ENCODE measurements at regions not wholly inside any gene's neighbourhood (a gene's known extent, or its start where the extent isn't known, plus 50 kb on each side); places are given as distances from the start of the nearest gene placed in this dataset.

DNA sequence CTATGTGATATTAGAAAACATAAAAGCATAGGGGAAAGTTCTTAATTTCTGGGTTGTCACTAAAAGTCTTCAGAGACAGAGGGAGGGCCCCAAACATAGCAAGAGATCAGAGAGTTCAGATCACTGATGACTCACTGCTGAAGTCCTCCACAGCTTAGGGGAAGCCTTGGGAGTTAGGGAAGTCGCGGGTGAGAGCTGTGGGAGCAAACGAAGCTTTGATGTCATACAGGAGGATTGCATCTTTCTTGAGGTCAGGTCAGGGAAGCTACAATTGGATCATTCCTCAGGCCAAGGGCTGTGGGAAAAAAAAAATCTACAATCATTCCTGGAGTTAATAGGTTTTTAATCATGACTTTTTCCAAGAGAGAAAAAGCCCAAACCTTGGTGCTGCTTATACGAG, 96.2 kb downstream of the COPS8 start:
- H3K27ac Mint-ChIP-seq = peak overlapping the region; percentile 11
- no peak for TF ChIP-seq EZH2 (IDR thresholded peaks at IDR 0.05)
- no peak for TF ChIP-seq EZH2phosphoT487 (IDR thresholded peaks at IDR 0.05)
- TF ChIP-seq, protein P1, sequence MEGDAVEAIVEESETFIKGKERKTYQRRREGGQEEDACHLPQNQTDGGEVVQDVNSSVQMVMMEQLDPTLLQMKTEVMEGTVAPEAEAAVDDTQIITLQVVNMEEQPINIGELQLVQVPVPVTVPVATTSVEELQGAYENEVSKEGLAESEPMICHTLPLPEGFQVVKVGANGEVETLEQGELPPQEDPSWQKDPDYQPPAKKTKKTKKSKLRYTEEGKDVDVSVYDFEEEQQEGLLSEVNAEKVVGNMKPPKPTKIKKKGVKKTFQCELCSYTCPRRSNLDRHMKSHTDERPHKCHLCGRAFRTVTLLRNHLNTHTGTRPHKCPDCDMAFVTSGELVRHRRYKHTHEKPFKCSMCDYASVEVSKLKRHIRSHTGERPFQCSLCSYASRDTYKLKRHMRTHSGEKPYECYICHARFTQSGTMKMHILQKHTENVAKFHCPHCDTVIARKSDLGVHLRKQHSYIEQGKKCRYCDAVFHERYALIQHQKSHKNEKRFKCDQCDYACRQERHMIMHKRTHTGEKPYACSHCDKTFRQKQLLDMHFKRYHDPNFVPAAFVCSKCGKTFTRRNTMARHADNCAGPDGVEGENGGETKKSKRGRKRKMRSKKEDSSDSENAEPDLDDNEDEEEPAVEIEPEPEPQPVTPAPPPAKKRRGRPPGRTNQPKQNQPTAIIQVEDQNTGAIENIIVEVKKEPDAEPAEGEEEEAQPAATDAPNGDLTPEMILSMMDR (IDR thresholded peaks at IDR 0.05) = no peak
- H3K9me3 Mint-ChIP-seq = no peaks in the 10 kb centered on the region
- H3K36me3 Mint-ChIP-seq = no peaks in the 10 kb centered on the region
- peaks cover 2% of the 10 kb centered on the region for H3K36me3 ChIP-seq
- H3F3A ChIP-seq (ENCODE audit: low read depth) = no peaks in the 10 kb centered on the region
- H3K4me1 ChIP-seq = peaks cover 21% of the 10 kb centered on the region
- DNase-seq (ENCODE audit: low spot score) = no peak
- H3K79me2 ChIP-seq (ENCODE audit: low read depth) = no peaks in the 10 kb centered on the region
- H2AFZ ChIP-seq (replicated peaks) = no peak overlapping the region
- no peaks in the 10 kb centered on the region for H4K20me1 ChIP-seq (ENCODE audit: low read depth)
- H3K27me3 Mint-ChIP-seq (ENCODE audit: insufficient read depth, low read depth) = no peaks in the 10 kb centered on the region
- no peak overlapping the region for H3K9ac ChIP-seq
- no peak overlapping the region for H3K4me3 ChIP-seq
- no peak overlapping the region for H3K27ac ChIP-seq
- peaks cover 7% of the 10 kb centered on the region for H3K4me1 Mint-ChIP-seq
- no peak overlapping the region for H3K4me3 Mint-ChIP-seq
- H3K4me2 ChIP-seq = no peak overlapping the region
- H3K9me3 ChIP-seq (ENCODE audit: low read depth) = no peaks in the 10 kb centered on the region
- H3K27me3 ChIP-seq = no peaks in the 10 kb centered on the region

DNA sequence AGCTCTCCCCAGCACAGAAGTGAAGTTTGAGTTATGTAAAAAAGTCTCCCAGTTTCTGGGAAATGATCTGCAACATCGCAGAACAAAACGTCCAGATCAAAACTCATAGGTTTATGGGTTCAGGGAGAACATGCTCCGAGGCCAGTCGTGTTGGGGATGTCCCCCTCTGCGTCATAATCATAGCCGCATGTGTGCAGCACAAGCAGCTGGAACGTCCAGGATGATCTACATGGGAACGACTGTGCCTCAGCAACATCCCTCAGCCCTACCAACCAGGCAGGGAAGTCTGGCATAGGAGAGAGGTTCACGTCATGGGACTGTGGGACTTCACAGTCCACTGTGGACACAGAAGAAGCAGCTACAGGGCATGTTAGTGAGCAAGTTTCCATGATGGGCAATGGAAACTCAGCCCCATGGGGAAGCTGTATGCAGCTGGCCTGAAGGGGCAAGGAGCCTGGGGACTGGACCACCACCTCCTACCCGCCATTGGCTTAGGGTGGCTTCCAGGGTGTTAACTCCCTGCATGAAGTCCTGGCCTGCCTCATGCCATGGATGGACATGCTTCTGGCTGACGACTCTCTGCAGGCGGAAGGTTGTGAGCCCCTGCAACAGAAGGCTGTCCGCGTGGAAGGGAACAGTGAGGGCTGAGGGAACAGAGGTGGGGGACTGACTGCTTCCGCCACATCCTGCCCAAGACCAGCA, 96.9 kb downstream of the COPS8 start:
- Histone ChIP-seq H3K27ac (no peak overlapping the region), H3K9ac (no peak overlapping the region), H3K79me2 (ENCODE audit: low read depth) (no peaks in the 10 kb centered on the region), H3K36me3 (peaks cover 3% of the 10 kb centered on the region), H4K20me1 (ENCODE audit: low read depth) (no peaks in the 10 kb centered on the region), H2AFZ (replicated peaks) (no peak overlapping the region), H3K4me2 (no peak overlapping the region), H3K4me3 (no peak overlapping the region), H3F3A (ENCODE audit: low read depth) (no peaks in the 10 kb centered on the region), H3K4me1 (peaks cover 21% of the 10 kb centered on the region), H3K27me3 (no peaks in the 10 kb centered on the region), H3K9me3 (ENCODE audit: low read depth) (no peaks in the 10 kb centered on the region)
- DNase-seq (ENCODE audit: low spot score) = no peak
- Mint-ChIP-seq H3K36me3 (no peaks in the 10 kb centered on the region), H3K4me1 (peaks cover 7% of the 10 kb centered on the region), H3K9me3 (no peaks in the 10 kb centered on the region), H3K4me3 (no peak overlapping the region), H3K27me3 (ENCODE audit: insufficient read depth, low read depth) (no peaks in the 10 kb centered on the region), H3K27ac (no peak overlapping the region)
- no peak for TF ChIP-seq EZH2phosphoT487 (IDR thresholded peaks at IDR 0.05)
- TF ChIP-seq, protein P1 (IDR thresholded peaks at IDR 0.05) = no peak
- no peak for TF ChIP-seq EZH2 (IDR thresholded peaks at IDR 0.05)

DNA sequence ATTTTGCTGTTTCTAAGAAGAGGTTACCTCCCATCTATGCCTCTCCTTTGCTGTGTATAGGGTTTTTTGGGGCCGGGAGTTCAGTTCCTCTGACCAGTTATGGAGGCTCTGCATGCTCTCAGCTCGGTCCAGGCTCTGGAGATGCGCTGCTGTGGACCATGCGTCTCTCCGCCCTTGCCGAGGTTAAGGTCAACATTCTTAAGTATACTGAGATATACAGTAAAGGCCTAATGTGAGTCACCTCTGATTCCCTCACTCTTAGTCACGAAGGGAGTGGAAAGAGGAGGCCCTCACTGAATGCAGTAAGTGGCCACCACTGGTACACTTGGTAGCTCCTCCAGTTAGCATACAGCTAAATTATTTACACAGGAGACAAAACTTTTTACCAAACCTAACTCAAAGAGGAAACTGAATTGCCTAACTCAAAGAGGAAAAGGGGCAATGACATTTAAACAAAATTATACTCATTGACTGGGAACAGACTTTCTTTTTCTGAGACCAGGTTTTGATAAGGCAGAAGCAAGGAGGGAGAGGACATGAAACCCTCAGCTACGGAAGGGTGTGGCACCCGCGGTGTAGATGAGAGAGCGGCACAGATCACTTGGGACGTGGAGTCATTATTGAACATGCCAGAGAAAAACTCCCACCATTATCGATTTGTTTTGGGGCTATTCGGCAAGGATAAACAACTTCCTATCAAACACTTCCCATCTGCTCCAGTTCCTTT, 98.7 kb downstream of the COPS8 start:
- H3K4me3 Mint-ChIP-seq = no peak overlapping the region
- Histone ChIP-seq H3K4me3 (no peak overlapping the region), H3K9ac (no peak overlapping the region), H3K27me3 (no peaks in the 10 kb centered on the region), H2AFZ (replicated peaks) (no peak overlapping the region), H3F3A (ENCODE audit: low read depth) (no peaks in the 10 kb centered on the region), H3K4me2 (no peak overlapping the region), H3K27ac (no peak overlapping the region), H4K20me1 (ENCODE audit: low read depth) (no peaks in the 10 kb centered on the region), H3K9me3 (ENCODE audit: low read depth) (no peaks in the 10 kb centered on the region), H3K79me2 (ENCODE audit: low read depth) (no peaks in the 10 kb centered on the region), H3K4me1 (peaks cover 21% of the 10 kb centered on the region), H3K36me3 (peaks cover 3% of the 10 kb centered on the region)
- H3K4me1 Mint-ChIP-seq = peaks cover 7% of the 10 kb centered on the region
- no peaks in the 10 kb centered on the region for H3K36me3 Mint-ChIP-seq
- H3K27me3 Mint-ChIP-seq (ENCODE audit: insufficient read depth, low read depth) = no peaks in the 10 kb centered on the region
- H3K27ac Mint-ChIP-seq = no peak overlapping the region
- TF ChIP-seq EZH2 (IDR thresholded peaks at IDR 0.05) (no peak), EZH2phosphoT487 (IDR thresholded peaks at IDR 0.05) (no peak)
- TF ChIP-seq, protein P1 (IDR thresholded peaks at IDR 0.05) = no peak
- DNase-seq (ENCODE audit: low spot score) = no peak
- no peaks in the 10 kb centered on the region for H3K9me3 Mint-ChIP-seq

All from neural progenitor cell (in vitro differentiated cells).